ENCODE measurements at regions not wholly inside any gene's neighbourhood (a gene's known extent, or its start where the extent isn't known, plus 50 kb on each side); places are given as distances from the start of the nearest gene placed in this dataset.
"Not testable (repeated sequence)": the region's sequence is repeated elsewhere in the genome, so short reads cannot be mapped to it uniquely, and the experiment has no call there.

GRCh38 chr14:38062223-38062622 is 145.5 kb upstream of the SSTR1 start:
- not testable (repeated sequence) for TF ChIP-seq ZNF2 (tag by site-specific recombination; IDR thresholded peaks at IDR 0.05); ZBTB6 (tag by site-specific recombination; IDR thresholded peaks at IDR 0.05); ZNF146 (tag by site-specific recombination; IDR thresholded peaks at IDR 0.05); ZNF202 (tag by site-specific recombination; IDR thresholded peaks at IDR 0.05; ENCODE audit: borderline replicate concordance); HOXA7 (CRISPR knock-in tag; IDR thresholded peaks at IDR 0.05; ENCODE audit: borderline replicate concordance)
